GM18517 (cell line): ENCODE measurements at regions not wholly inside any gene's neighbourhood (a gene's known extent, or its start where the extent isn't known, plus 50 kb on each side); places are given as distances from the start of the nearest gene placed in this dataset.
"Not testable (repeated sequence)": the region's sequence is repeated elsewhere in the genome, so short reads cannot be mapped to it uniquely, and the experiment has no call there.

Source experiments
- ATAC-seq: cut with Tn5 transposase; IDR thresholded peaks from one replicate; pipeline ENCODE4 v1.9.1; 2021; ENCODE audit warnings: mild to moderate bottlenecking, moderate library complexity; ENCODE audit not compliant: unreplicated experiment

- no peak for ATAC-seq
These were observed 617.5 kb upstream of the KLF12 start for GRCh38 chr13:74751739-74752138.

- no peak for ATAC-seq
These were observed 613.2 kb upstream of the KLF12 start for GRCh38 chr13:74747186-74747955.

GRCh38 chr13:74743992-74744391 lies 609.8 kb upstream of the KLF12 start:
- ATAC-seq: no peak

GRCh38 chr13:74741732-74742131 lies 607.5 kb upstream of the KLF12 start:
- ATAC-seq: no peak

- no peak for ATAC-seq
These were observed 598.7 kb upstream of the KLF12 start for GRCh38 chr13:74732736-74733385.

- ATAC-seq: no peak
These were observed 597.5 kb upstream of the KLF12 start for GRCh38 chr13:74731731-74732130.

GRCh38 chr13:74730556-74731331 lies 596.5 kb upstream of the KLF12 start:
- ATAC-seq: no peak

GRCh38 chr13:74726206-74726605 lies 592.0 kb upstream of the KLF12 start:
- no peak for ATAC-seq

- ATAC-seq: not testable (repeated sequence)
These were observed 584.1 kb upstream of the KLF12 start for GRCh38 chr13:74718232-74718842.

GRCh38 chr13:74715718-74716117 lies 581.5 kb upstream of the KLF12 start:
- no peak for ATAC-seq

- no peak for ATAC-seq
These were observed 575.8 kb upstream of the KLF12 start for GRCh38 chr13:74710006-74710405.

GRCh38 chr13:74709226-74709625 lies 575.0 kb upstream of the KLF12 start:
- ATAC-seq: no peak

- no peak for ATAC-seq
These were observed 574.4 kb upstream of the KLF12 start for GRCh38 chr13:74708629-74709028.

- no peak for ATAC-seq
These were observed 573.1 kb upstream of the KLF12 start for GRCh38 chr13:74707291-74707690.

- ATAC-seq: no peak
These were observed 572.6 kb upstream of the KLF12 start for GRCh38 chr13:74706801-74707200.

GRCh38 chr13:74705438-74705837 lies 571.2 kb upstream of the KLF12 start:
- ATAC-seq: no peak

- ATAC-seq: no peak
These were observed 569.7 kb upstream of the KLF12 start for GRCh38 chr13:74703855-74704387.

GRCh38 chr13:74696148-74696922 lies 562.1 kb upstream of the KLF12 start:
- no peak for ATAC-seq

GRCh38 chr13:74695021-74695800 lies 561.0 kb upstream of the KLF12 start:
- ATAC-seq: no peak
